H1 (cell line): ENCODE measurements at regions not wholly inside any gene's neighbourhood (a gene's known extent, or its start where the extent isn't known, plus 50 kb on each side); places are given as distances from the start of the nearest gene placed in this dataset.

ENCODE experiments used
- CTCF ChIA-PET: fragments of 300-600 bp; sonication (Branson Sonifier 250); formaldehyde crosslinking; loops from one replicate; lab custom pipeline; 2021; ENCODE audit not compliant: partially characterized antibody; lab: Charles Lee
- POLR2A ChIA-PET: fragments of 300-600 bp; sonication (Branson Sonifier 250); formaldehyde crosslinking; loops from one replicate; lab custom pipeline; 2021; ENCODE audit warnings: inconsistent platforms; ENCODE audit not compliant: partially characterized antibody; lab: Charles Lee
- DNase-seq, 2 experiments: peaks; one replicate each; pipeline versions ENCODE4 v3.0.0 to v3.0.0-alpha.2; 2010 to 2022; ENCODE audit warnings: low spot score in 2 of 2, low read depth in 1 of 2, mixed read lengths in 1 of 2
- FAIRE-seq: peaks from 2 replicates; lab custom pipeline; 2011; peaks lifted over from hg19 to GRCh38; lab: Jason Lieb, UNC
- H2AFZ ChIP-seq: 2 replicates; pipeline ENCODE4 v1.8.1; 2012; ENCODE audit warnings: low read length, inconsistent platforms
- H2AK5ac ChIP-seq: 2 replicates; pipeline ENCODE4 v1.6.1; 2013; ENCODE audit warnings: low read depth, low read length
- H2BK120ac ChIP-seq: replicated peaks from 2 replicates; pipeline ENCODE3; 2013; ENCODE audit warnings: low read depth, low read length, inconsistent platforms
- H2BK12ac ChIP-seq: 2 replicates; pipeline ENCODE4 v1.6.1; 2013; ENCODE audit warnings: low read depth, low read length
- H2BK15ac ChIP-seq: 2 replicates; pipeline ENCODE4 v1.6.1; 2013; ENCODE audit warnings: low read length
- H2BK20ac ChIP-seq: 2 replicates; pipeline ENCODE4 v1.6.1; 2013; ENCODE audit warnings: low read length
- H2BK5ac ChIP-seq: 2 replicates; pipeline ENCODE4 v1.6.1; 2013; ENCODE audit warnings: low read depth, low read length
- H3K14ac ChIP-seq: 2 replicates; pipeline ENCODE4 v1.6.1; 2013; ENCODE audit warnings: inconsistent platforms; ENCODE audit not compliant: insufficient read length
- H3K18ac ChIP-seq: 2 replicates; pipeline ENCODE4 v1.6.1; 2013; ENCODE audit warnings: low read length; ENCODE audit errors: extremely low read depth
- H3K23ac ChIP-seq: 2 replicates; pipeline ENCODE4 v1.6.1; 2013; ENCODE audit warnings: inconsistent platforms; ENCODE audit not compliant: insufficient read length
- H3K23me2 ChIP-seq: 2 replicates; pipeline ENCODE4 v1.6.1; 2013; ENCODE audit warnings: low read depth, low read length
- H3K27ac ChIP-seq: 2 replicates; pipeline ENCODE4 v1.6.1; 2011; ENCODE audit warnings: low read depth, low read length, inconsistent platforms
- H3K27me3 ChIP-seq, 4 experiments: replicated peaks in 1 of 4; 1 replicate in 1 of 4; 2 replicates in 3 of 4; pipeline versions ENCODE4 v1.6.1 to v1.8.1; 2011 to 2013; ENCODE audit warnings: low read length in 3 of 4, mild to moderate bottlenecking in 3 of 4, inconsistent platforms in 2 of 4, mixed read lengths in 2 of 4, moderate library complexity in 1 of 4; ENCODE audit not compliant: control insufficient read depth in 3 of 4, insufficient read depth in 3 of 4; ENCODE audit errors: extremely low read depth in 1 of 4
- H3K36me3 ChIP-seq, 4 experiments: 2 replicates each; pipeline versions ENCODE4 v1.6.1 to v1.8.1; 2011 to 2013; ENCODE audit warnings: mild to moderate bottlenecking in 4 of 4, low read length in 3 of 4, moderate library complexity in 2 of 4, control low read depth in 1 of 4, inconsistent platforms in 1 of 4; ENCODE audit not compliant: insufficient read depth in 4 of 4, control insufficient read depth in 2 of 4
- H3K4ac ChIP-seq: replicated peaks from 2 replicates; pipeline ENCODE3; 2013; ENCODE audit warnings: low read length, low read depth, mixed read lengths, inconsistent platforms; ENCODE audit not compliant: insufficient read length
- H3K4me1 ChIP-seq, 4 experiments: replicated peaks in 1 of 4; 1 replicate in 1 of 4; 2 replicates in 3 of 4; pipeline versions ENCODE4 v1.6.1 to v1.8.1; 2011 to 2013; ENCODE audit warnings: low read length in 3 of 4, inconsistent platforms in 2 of 4, mixed read lengths in 1 of 4; ENCODE audit not compliant: insufficient read depth in 4 of 4, control insufficient read depth in 3 of 4
- H3K4me2 ChIP-seq, 2 experiments: 2 replicates each; pipeline versions ENCODE4 v1.6.1 to v1.8.1; 2011 to 2013; ENCODE audit warnings: low read depth in 2 of 2, low read length in 2 of 2, control low read depth in 1 of 2, inconsistent platforms in 1 of 2, mild to moderate bottlenecking in 1 of 2; ENCODE audit not compliant: insufficient read depth in 1 of 2
- H3K4me3 ChIP-seq, 4 experiments: fragments of 200-600, 300-600 bp in 1 of 4; sonication (generic), shearing (Covaris generic), sonication (Bioruptor Twin) in 1 of 4; 2 replicates each; pipeline versions ENCODE4 v1.5.1 to v1.8.1; 2011 to 2016; ENCODE audit warnings: low read length in 4 of 4, low read depth in 3 of 4, control low read depth in 2 of 4, inconsistent platforms in 2 of 4, mild to moderate bottlenecking in 2 of 4, mixed read lengths in 1 of 4, moderate library complexity in 1 of 4; ENCODE audit not compliant: insufficient read depth in 2 of 4; ENCODE audit errors: extremely low read depth in 1 of 4
- H3K56ac ChIP-seq: replicated peaks from 2 replicates; pipeline ENCODE3; 2013; ENCODE audit warnings: low read depth, mild to moderate bottlenecking, mixed read lengths, low read length, inconsistent platforms; ENCODE audit not compliant: insufficient read length
- H3K79me1 ChIP-seq: 2 replicates; pipeline ENCODE4 v1.6.1; 2013; ENCODE audit warnings: low read depth, low read length, control low read depth
- H3K79me2 ChIP-seq, 2 experiments: 2 replicates each; pipeline versions ENCODE4 v1.6.1 to v1.8.1; 2012 to 2013; ENCODE audit warnings: low read length in 2 of 2, mild to moderate bottlenecking in 2 of 2, inconsistent platforms in 1 of 2; ENCODE audit not compliant: insufficient read depth in 2 of 2, control insufficient read depth in 1 of 2
- H3K9ac ChIP-seq, 4 experiments: replicated peaks in 1 of 4; 1 replicate in 1 of 4; 2 replicates in 3 of 4; pipeline versions ENCODE4 v1.6.1 to v1.8.1; 2011 to 2013; ENCODE audit warnings: low read depth in 3 of 4, low read length in 3 of 4, control low read depth in 2 of 4, mild to moderate bottlenecking in 2 of 4, moderate library complexity in 2 of 4, inconsistent platforms in 1 of 4; ENCODE audit errors: extremely low read depth in 1 of 4
- H3K9me3 ChIP-seq, 2 experiments: 2 replicates each; pipeline versions ENCODE4 v1.6.1 to v1.8.1; 2012 to 2013; ENCODE audit warnings: mild to moderate bottlenecking in 2 of 2, moderate library complexity in 2 of 2, control low read depth in 1 of 2, inconsistent platforms in 1 of 2, low read depth in 1 of 2, low read length in 1 of 2, mixed read lengths in 1 of 2; ENCODE audit not compliant: insufficient read depth in 2 of 2
- H4K20me1 ChIP-seq, 2 experiments: replicated peaks in 1 of 2; 2 replicates each; pipeline versions ENCODE3 to v1.8.1; 2011 to 2013; ENCODE audit warnings: inconsistent platforms in 2 of 2, low read length in 2 of 2, mild to moderate bottlenecking in 1 of 2; ENCODE audit not compliant: insufficient read depth in 2 of 2, control insufficient read depth in 1 of 2
- H4K5ac ChIP-seq: 2 replicates; pipeline ENCODE4 v1.6.1; 2013; ENCODE audit warnings: low read length, low read depth, mixed read lengths, inconsistent platforms; ENCODE audit not compliant: insufficient read length
- H4K8ac ChIP-seq: 2 replicates; pipeline ENCODE4 v1.8.0; 2013; ENCODE audit warnings: mild to moderate bottlenecking, moderate library complexity, low read length, inconsistent platforms; ENCODE audit not compliant: insufficient read depth; ENCODE audit errors: extremely low read depth
- H4K91ac ChIP-seq: replicated peaks from 2 replicates; pipeline ENCODE3; 2013; ENCODE audit warnings: low read length, mixed read lengths, inconsistent platforms; ENCODE audit not compliant: insufficient read length
- CBX8 ChIP-seq: fragments of 300-800, 300-1000 bp; sonication (generic); IDR thresholded peaks from 2 replicates; pipeline ENCODE4 v1.7.1; 2016; ENCODE audit warnings: low read depth, low read length, borderline replicate concordance
- GABPA ChIP-seq: IDR thresholded peaks from 2 replicates; pipeline ENCODE4 v1.6.1; 2011; ENCODE audit warnings: mild to moderate bottlenecking, low read length, moderate library complexity, borderline replicate concordance; ENCODE audit not compliant: insufficient read depth
- JUN ChIP-seq: IDR thresholded peaks from 2 replicates; pipeline ENCODE4 v1.6.1; 2011; ENCODE audit warnings: low read depth, mild to moderate bottlenecking, improper control_type of control experiment, low read length
- PHF8 ChIP-seq: fragments of 200-600 bp; sonication (generic); conservative IDR thresholded peaks from 2 replicates; pipeline ENCODE4 v1.7.1; 2012; ENCODE audit warnings: low read depth, mild to moderate bottlenecking, inconsistent platforms, low read length, moderate library complexity
- POLR2AphosphoS5 ChIP-seq: IDR thresholded peaks from 2 replicates; pipeline ENCODE4 v1.6.1; 2011; ENCODE audit warnings: low read depth, low read length
- SAP30 ChIP-seq: fragments of 300-600 bp; sonication (generic); IDR thresholded peaks from 2 replicates; pipeline ENCODE4 v1.7.1; 2012; ENCODE audit warnings: low read length, moderate library complexity, mild to moderate bottlenecking, inconsistent platforms; ENCODE audit not compliant: insufficient read depth, insufficient replicate concordance
- SP1 ChIP-seq: IDR thresholded peaks from 2 replicates; pipeline ENCODE4 v1.6.1; 2011; ENCODE audit warnings: low read depth, low read length
- TEAD4 ChIP-seq: IDR thresholded peaks from 2 replicates; pipeline ENCODE4 v1.6.1; 2012; ENCODE audit warnings: low read depth, low read length, inconsistent platforms, mixed read lengths
- WGBS, 2 experiments: shearing (Covaris generic) in 1 of 2; methylation state at CpG; one replicate each; pipeline versions ENCODE4 v1.1.6 to v1.1.7; 2013 to 2015; ENCODE audit warnings: low lambda C conversion rate in 2 of 2, mixed read lengths in 2 of 2, inconsistent platforms in 1 of 2, low coverage in 1 of 2, missing lambda C conversion rate in 1 of 2; ENCODE audit not compliant: insufficient replicate concordance in 2 of 2, insufficient coverage in 1 of 2, insufficient read length in 1 of 2; ENCODE audit errors: extremely low coverage in 1 of 2, missing lambda C conversion rate in 1 of 2; 5-methylcytosine and 5-hydroxymethylcytosine counted together
- TF ChIP-seq, protein P1 (sequence below): IDR thresholded peaks from 2 replicates; pipeline ENCODE4 v1.6.1; 2011; ENCODE audit warnings: low read depth, mild to moderate bottlenecking, low read length; ENCODE audit not compliant: insufficient read depth
- TF ChIP-seq, protein P2 (sequence below): IDR thresholded peaks from 2 replicates; pipeline ENCODE4 v1.6.1; 2012; ENCODE audit warnings: inconsistent platforms
- TF ChIP-seq, protein P3 (sequence below): IDR thresholded peaks from 2 replicates; pipeline ENCODE4 v1.6.1; 2012; ENCODE audit warnings: inconsistent platforms

DNA sequence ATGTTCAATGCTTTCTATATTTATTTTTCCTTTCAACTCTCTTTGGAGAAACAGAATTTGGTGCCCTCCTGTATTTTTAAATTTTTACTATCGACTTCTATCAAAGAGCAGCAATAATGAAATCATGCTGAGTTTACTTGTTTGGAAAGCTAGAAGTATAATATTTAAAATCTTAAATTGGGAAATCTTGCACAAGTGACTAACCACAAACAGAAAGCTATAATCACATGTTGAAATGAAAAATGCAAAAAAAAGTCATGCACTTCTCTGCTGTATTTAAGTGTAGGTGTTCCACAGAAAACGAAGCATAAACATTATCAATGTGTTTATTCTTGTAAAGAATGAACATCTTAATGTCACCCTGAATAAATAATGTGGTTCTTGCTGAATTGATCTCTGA is 306.1 kb downstream of the PCDH18 start:
- Histone ChIP-seq H4K5ac (no peak overlapping the region), H3K4me1 (no peaks in the 10 kb centered on the region), H3K9ac (no peak overlapping the region), H3K56ac (no peak overlapping the region), H2AK5ac (no peak overlapping the region), H3K14ac (no peak overlapping the region), H2BK120ac (no peak overlapping the region), H4K20me1 (no peaks in the 10 kb centered on the region), H2BK15ac (no peak overlapping the region), H3K9me3 (no peaks in the 10 kb centered on the region), H2AFZ (no peak overlapping the region), H4K8ac (no peak overlapping the region), H3K23ac (no peak overlapping the region), H3K79me1 (no peaks in the 10 kb centered on the region), H3K23me2 (no peaks in the 10 kb centered on the region), H2BK12ac (no peak overlapping the region), H2BK20ac (no peak overlapping the region), H4K91ac (no peak overlapping the region), H3K27me3 (no peaks in the 10 kb centered on the region), H3K4me2 (no peak overlapping the region), H3K4me3 (no peak overlapping the region), H3K36me3 (no peaks in the 10 kb centered on the region; a peak in 1 of 8 replicates), H3K27ac (no peak overlapping the region), H3K79me2 (no peaks in the 10 kb centered on the region), H2BK5ac (no peak overlapping the region), H3K18ac (no peak overlapping the region), H3K4ac (no peak overlapping the region)
- FAIRE-seq (no peak), DNase-seq (no peak)
- CTCF ChIA-PET, result interaction anchor here (1.7 kb wide), 1 partner anchor 305 kb away, joined by 5 read pairs; no protein-coding TSS in a partner anchor
- POLR2A ChIA-PET, result no interaction called here
- WGBS, 2 experiments, result 83% methylated on average over 2 of the region's 2 CpGs; no CpG with 5 or more reads in 1 of the 2 experiments
- TF ChIP-seq CBX8, result no peak
- no peak for TF ChIP-seq PHF8
- no peak for TF ChIP-seq TEAD4
- TF ChIP-seq SAP30, result no peak
- TF ChIP-seq, protein P1, sequence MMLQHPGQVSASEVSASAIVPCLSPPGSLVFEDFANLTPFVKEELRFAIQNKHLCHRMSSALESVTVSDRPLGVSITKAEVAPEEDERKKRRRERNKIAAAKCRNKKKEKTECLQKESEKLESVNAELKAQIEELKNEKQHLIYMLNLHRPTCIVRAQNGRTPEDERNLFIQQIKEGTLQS, result no peak
- no peak for TF ChIP-seq GABPA
- no peak for TF ChIP-seq POLR2AphosphoS5
- no peak for TF ChIP-seq JUN
- TF ChIP-seq, protein P2, sequence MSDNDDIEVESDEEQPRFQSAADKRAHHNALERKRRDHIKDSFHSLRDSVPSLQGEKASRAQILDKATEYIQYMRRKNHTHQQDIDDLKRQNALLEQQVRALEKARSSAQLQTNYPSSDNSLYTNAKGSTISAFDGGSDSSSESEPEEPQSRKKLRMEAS, result no peak
- TF ChIP-seq, protein P3, sequence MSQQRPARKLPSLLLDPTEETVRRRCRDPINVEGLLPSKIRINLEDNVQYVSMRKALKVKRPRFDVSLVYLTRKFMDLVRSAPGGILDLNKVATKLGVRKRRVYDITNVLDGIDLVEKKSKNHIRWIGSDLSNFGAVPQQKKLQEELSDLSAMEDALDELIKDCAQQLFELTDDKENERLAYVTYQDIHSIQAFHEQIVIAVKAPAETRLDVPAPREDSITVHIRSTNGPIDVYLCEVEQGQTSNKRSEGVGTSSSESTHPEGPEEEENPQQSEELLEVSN, result no peak
- no peak for TF ChIP-seq SP1
